ENCODE measurements at regions not wholly inside any gene's neighbourhood (a gene's known extent, or its start where the extent isn't known, plus 50 kb on each side); places are given as distances from the start of the nearest gene placed in this dataset.

DNA sequence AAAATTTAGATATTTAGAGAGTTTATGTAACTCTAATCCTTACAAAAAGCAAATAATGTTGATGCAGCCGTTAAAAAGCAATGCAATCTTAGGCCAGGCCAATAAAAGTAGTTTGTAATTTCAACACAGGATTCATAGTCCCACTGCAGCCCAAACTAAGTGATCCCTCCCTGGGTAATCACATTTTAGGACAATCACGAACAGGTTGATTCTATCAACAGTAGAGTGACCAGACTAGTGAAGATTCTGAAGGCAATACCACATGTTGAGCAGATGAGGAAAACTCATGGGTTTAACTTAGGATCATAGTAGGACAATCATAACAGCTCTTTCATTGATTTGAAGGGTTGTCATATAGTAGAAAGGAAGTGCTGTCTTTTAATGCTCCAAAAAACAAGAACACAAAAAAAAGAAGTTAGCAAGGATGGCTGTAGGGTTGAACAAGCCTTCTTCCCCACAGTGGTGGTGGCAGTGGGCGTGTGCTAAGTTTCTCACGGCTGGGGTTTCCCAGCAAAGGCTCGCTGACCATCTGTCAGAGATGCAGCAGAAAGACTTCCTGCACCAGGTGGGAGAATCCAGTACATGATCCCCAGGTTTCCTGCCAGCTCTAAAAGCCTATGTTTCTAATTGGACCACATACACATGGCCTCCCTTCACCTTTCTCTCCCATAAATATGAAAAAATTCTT lies 212.2 kb downstream of the CHRM2 start:
- no peak for DNase-seq (ENCODE audit: low read depth)
- TF ChIP-seq, protein P1, sequence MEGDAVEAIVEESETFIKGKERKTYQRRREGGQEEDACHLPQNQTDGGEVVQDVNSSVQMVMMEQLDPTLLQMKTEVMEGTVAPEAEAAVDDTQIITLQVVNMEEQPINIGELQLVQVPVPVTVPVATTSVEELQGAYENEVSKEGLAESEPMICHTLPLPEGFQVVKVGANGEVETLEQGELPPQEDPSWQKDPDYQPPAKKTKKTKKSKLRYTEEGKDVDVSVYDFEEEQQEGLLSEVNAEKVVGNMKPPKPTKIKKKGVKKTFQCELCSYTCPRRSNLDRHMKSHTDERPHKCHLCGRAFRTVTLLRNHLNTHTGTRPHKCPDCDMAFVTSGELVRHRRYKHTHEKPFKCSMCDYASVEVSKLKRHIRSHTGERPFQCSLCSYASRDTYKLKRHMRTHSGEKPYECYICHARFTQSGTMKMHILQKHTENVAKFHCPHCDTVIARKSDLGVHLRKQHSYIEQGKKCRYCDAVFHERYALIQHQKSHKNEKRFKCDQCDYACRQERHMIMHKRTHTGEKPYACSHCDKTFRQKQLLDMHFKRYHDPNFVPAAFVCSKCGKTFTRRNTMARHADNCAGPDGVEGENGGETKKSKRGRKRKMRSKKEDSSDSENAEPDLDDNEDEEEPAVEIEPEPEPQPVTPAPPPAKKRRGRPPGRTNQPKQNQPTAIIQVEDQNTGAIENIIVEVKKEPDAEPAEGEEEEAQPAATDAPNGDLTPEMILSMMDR (IDR thresholded peaks at IDR 0.05; ENCODE audit: low read length, missing control alignments): no peak

DNA sequence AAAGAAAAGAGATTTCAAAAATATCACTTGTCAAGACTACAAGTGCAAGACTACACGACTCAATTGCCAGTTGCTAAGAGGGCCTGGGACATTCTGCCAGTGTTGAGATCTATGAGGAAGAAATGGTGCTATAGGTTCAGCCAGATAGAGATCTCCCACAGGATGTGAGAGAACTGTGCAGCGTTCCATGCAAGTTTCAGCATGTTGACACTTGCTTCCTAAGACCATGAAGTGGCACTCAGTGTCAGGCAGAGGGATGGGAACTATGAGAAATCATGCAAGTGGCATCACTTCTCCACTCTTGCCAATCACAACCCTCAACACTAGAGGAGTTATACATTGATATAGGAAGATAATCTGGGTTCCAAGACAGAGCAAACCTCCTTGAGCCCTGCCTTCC lies 210.3 kb downstream of the CHRM2 start:
- no peak overlapping the region for H3K4me3 ChIP-seq (replicated peaks; ENCODE audit: low read depth, low read length)
- no peak for DNase-seq (ENCODE audit: low read depth)
- TF ChIP-seq, protein P1 (IDR thresholded peaks at IDR 0.05; ENCODE audit: low read length, missing control alignments): no peak

More for the DNA sequence above, 212.2 kb downstream of the CHRM2 start:
- no peak overlapping the region for H3K4me3 ChIP-seq (replicated peaks; ENCODE audit: low read depth, low read length)

DNA sequence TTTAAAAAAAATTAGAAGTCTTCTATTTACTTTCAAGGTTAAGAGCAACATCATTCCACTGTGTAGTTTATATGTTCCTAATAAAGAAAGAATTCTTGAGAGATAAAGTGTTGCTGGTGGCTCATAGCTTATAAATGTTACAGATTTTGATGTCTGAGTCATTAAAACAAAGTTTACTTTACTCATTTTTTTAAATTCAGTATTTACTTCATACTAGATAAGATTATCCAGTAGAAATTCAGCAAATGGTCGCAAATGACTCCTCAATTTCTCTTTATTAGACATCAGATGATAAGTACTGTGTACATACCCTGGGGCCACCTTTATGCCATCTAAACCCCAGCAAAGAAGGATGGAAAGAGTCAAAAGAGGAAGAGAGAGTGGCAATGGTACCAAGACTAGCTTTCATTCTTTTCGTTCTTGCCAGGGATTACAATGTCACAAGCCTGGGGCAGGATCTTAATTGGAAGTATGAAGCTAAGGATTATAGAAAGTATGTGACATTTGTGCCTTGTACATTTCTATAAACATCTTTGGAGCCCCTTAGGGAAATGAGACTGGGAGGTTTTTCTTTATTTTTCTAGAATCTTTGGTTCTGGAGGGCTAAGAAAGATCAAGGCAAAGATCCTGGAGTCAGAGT lies 206.1 kb downstream of the CHRM2 start:
- DNase-seq (ENCODE audit: low read depth): peak; percentile 53
- TF ChIP-seq, protein P1 (IDR thresholded peaks at IDR 0.05; ENCODE audit: low read length, missing control alignments): no peak
- H3K4me3 ChIP-seq (replicated peaks; ENCODE audit: low read depth, low read length): no peak overlapping the region

DNA sequence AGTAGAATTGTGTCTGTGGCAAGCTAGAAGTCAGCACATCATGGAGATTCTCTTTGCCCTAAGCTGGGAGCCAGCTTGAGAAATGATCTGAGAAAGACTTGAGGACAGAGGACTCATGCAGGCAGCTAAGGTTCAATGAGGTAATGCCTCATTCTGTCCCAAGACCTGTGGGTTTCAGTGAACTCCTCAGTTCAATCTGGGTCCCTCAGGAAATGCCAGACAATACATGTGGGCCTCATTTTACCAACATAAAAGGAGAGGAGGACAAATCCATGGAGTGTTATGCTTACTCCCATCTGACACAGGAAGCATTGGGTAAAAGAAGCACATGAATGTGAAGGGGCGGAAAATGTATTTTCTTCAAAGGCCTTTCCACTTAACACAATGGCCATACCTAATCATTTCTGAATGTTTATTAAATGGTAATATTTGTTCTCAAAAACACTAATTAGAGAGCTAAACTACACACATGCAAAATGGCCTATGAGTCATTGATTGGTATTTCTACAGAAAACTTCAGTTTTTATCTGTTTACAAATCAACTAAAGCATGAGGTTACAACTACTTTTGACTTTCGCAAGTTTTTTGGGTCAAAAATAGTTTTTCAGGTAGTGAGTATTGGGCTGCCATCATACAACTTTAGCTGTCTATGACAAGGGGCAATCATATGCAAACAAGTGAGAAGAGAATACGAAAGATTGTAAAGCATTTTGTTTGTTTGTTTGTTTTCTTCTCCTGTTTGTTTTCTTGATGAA lies 205.3 kb downstream of the CHRM2 start:
- H3K4me3 ChIP-seq (replicated peaks; ENCODE audit: low read depth, low read length): no peak overlapping the region
- peak; percentile 67 for DNase-seq (ENCODE audit: low read depth)
- TF ChIP-seq, protein P1 (IDR thresholded peaks at IDR 0.05; ENCODE audit: low read length, missing control alignments): no peak

Data from fibroblast of pulmonary artery (primary cell).